ENCODE measurements at regions not wholly inside any gene's neighbourhood (a gene's known extent, or its start where the extent isn't known, plus 50 kb on each side); places are given as distances from the start of the nearest gene placed in this dataset.

GRCh38 chr13:105796081-105796480 lies 739.4 kb downstream of the EFNB2 start:
- TF ChIP-seq CTCF (IDR thresholded peaks at IDR 0.05) (no peak), POLR2A (IDR thresholded peaks at IDR 0.05) (no peak)

Measured in thyroid gland (tissue), 4 donors.